Activated naive CD8-positive, alpha-beta T cell treated with anti-CD3 and anti-CD28 coated beads, Interleukin-2, amount 10 ng/mL, durations not matched to agents 7 days and 5 days (primary cell): ENCODE measurements at regions not wholly inside any gene's neighbourhood (a gene's known extent, or its start where the extent isn't known, plus 50 kb on each side); places are given as distances from the start of the nearest gene placed in this dataset.
"Not testable (repeated sequence)": the region's sequence is repeated elsewhere in the genome, so short reads cannot be mapped to it uniquely, and the experiment has no call there.

ENCODE experiments used
- ATAC-seq: fragments of 150-1000 bp; cut with Tn5 transposase; one replicate; pipeline ENCODE4 v1.10.0; 2021; ENCODE audit warnings: low read depth, moderate library complexity
- POLR2A ChIA-PET: fragments of 350-600 bp; sonication (Branson Sonifier 250); formaldehyde crosslinking; loops from one replicate; lab custom pipeline; 2021; ENCODE audit warnings: antibody characterized with exemption; lab: Charles Lee
- DNase-seq: peaks from one replicate; pipeline ENCODE4 v3.0.0; 2021
- H3K27ac Mint-ChIP-seq: one replicate; pipeline ENCODE4 v1.8.0; 2022; ENCODE audit warnings: mild to moderate bottlenecking, mixed read lengths
- H3K27me3 Mint-ChIP-seq: one replicate; pipeline ENCODE4 v1.8.0; 2022; ENCODE audit warnings: mild to moderate bottlenecking, moderate library complexity, mixed read lengths
- H3K36me3 Mint-ChIP-seq: one replicate; pipeline ENCODE4 v1.8.0; 2021; ENCODE audit warnings: mild to moderate bottlenecking, mixed read lengths
- H3K4me1 Mint-ChIP-seq: one replicate; pipeline ENCODE4 v1.8.0; 2021; ENCODE audit warnings: mixed read lengths
- H3K4me3 Mint-ChIP-seq: one replicate; pipeline ENCODE4 v1.8.0; 2022; ENCODE audit warnings: mild to moderate bottlenecking, moderate library complexity, mixed read lengths
- H3K9me3 Mint-ChIP-seq: one replicate; pipeline ENCODE4 v1.8.0; 2021; ENCODE audit warnings: mixed read lengths

DNA sequence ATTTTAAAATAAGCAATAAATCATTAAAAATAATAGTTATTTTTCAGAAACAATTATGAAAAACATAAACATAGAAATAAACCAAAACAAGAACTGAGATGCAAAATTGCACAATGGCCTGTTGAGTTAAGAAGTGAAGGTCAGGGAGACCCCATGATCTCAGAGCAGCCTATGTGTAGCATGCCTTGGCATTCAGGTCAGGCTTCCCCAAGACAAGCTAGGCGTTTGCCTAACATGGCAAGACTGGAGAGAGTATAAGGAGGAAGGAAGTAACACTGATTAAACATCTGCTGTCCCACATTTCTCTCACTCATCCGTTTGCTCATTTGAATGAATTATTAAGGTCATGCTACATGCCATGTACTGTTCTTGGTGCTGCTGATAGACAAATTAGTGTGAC, 291.8 kb downstream of the TSHZ3 start:
- POLR2A ChIA-PET, result no interaction called here
- Mint-ChIP-seq H3K4me1 (no peaks in the 10 kb centered on the region), H3K27me3 (no peaks in the 10 kb centered on the region), H3K36me3 (no peaks in the 10 kb centered on the region), H3K4me3 (no peak overlapping the region), H3K27ac (no peak overlapping the region), H3K9me3 (peaks cover 9% of the 10 kb centered on the region)
- DNase-seq, result no peak
- no peak for ATAC-seq

DNA sequence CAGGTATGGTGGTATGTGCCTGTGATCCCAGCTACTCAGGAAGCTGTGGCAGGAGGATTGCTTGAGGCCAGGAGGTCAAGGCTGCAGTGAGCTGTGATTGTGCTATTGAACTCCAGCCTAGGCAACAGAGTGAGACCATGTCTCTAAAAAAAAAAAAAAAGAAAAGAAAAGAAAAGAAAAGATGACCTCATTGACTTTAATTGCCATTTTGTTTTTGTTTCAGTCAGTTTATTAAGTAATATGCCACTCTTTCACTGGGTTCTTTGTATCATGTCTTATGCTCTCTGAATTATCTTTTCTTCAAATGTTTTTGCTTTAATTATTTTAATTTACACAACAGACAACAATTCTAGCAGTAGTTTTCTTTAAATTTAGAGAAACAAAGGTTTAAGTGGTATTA, 293.8 kb downstream of the TSHZ3 start:
- no peaks in the 10 kb centered on the region for H3K27me3 Mint-ChIP-seq
- no peak overlapping the region for H3K27ac Mint-ChIP-seq
- ATAC-seq (no peak), DNase-seq (no peak)
- H3K4me3 Mint-ChIP-seq, result no peak overlapping the region
- H3K9me3 Mint-ChIP-seq, result peaks cover 1% of the 10 kb centered on the region
- POLR2A ChIA-PET, result no interaction called here
- no peaks in the 10 kb centered on the region for H3K4me1 Mint-ChIP-seq
- H3K36me3 Mint-ChIP-seq, result no peaks in the 10 kb centered on the region

GRCh38 chr19:31054430-31054829, 294.8 kb downstream of the TSHZ3 start:
- H3K4me1 Mint-ChIP-seq, result no peaks in the 10 kb centered on the region
- no peaks in the 10 kb centered on the region for H3K27me3 Mint-ChIP-seq
- no peak for ATAC-seq
- no peaks in the 10 kb centered on the region for H3K9me3 Mint-ChIP-seq
- H3K36me3 Mint-ChIP-seq, result no peaks in the 10 kb centered on the region
- POLR2A ChIA-PET, result no interaction called here
- no peak for DNase-seq
- H3K4me3 Mint-ChIP-seq, result no peak overlapping the region
- H3K27ac Mint-ChIP-seq, result no peak overlapping the region

- ATAC-seq, result no peak
- H3K4me3 Mint-ChIP-seq, result no peak overlapping the region
- H3K27ac Mint-ChIP-seq, result no peak overlapping the region
Measured at GRCh38 chr19:31049431-31049830, 299.8 kb downstream of the TSHZ3 start.

DNA sequence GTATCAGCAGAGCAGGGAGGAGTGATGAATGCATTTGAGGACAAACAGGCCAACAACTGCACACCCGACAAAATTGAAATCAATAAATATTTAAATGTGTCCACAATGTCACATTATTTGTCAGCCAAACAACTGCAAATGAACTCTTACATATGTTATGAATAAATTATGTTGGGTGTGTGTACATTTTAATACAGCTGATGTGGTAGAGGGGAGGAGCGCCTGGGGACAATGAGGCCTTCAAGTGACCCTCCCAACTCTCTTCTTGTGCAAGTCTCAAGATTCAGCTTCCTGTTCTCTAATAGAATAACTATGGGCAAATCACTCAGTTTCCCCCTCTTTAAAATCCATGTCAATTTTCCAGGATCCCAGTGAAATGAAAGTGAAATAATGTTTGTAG, 303.2 kb downstream of the TSHZ3 start:
- H3K4me3 Mint-ChIP-seq, result no peak overlapping the region
- ATAC-seq (no peak), DNase-seq (no peak)
- POLR2A ChIA-PET, result no interaction called here
- H3K9me3 Mint-ChIP-seq, result no peaks in the 10 kb centered on the region
- no peaks in the 10 kb centered on the region for H3K4me1 Mint-ChIP-seq
- no peak overlapping the region for H3K27ac Mint-ChIP-seq
- H3K36me3 Mint-ChIP-seq, result no peaks in the 10 kb centered on the region
- H3K27me3 Mint-ChIP-seq, result peaks cover 3% of the 10 kb centered on the region

More at GRCh38 chr19:31049431-31049830, 299.8 kb downstream of the TSHZ3 start:
- no peaks in the 10 kb centered on the region for H3K9me3 Mint-ChIP-seq
- POLR2A ChIA-PET, result no interaction called here
- no peak for DNase-seq
- no peaks in the 10 kb centered on the region for H3K4me1 Mint-ChIP-seq
- peaks cover 3% of the 10 kb centered on the region for H3K27me3 Mint-ChIP-seq
- no peaks in the 10 kb centered on the region for H3K36me3 Mint-ChIP-seq

GRCh38 chr19:31041461-31041860, 307.8 kb downstream of the TSHZ3 start:
- DNase-seq (no peak), ATAC-seq (no peak)
- no peaks in the 10 kb centered on the region for H3K9me3 Mint-ChIP-seq
- H3K4me3 Mint-ChIP-seq, result no peak overlapping the region
- peaks cover 2% of the 10 kb centered on the region for H3K27me3 Mint-ChIP-seq
- POLR2A ChIA-PET, result no interaction called here
- no peaks in the 10 kb centered on the region for H3K36me3 Mint-ChIP-seq
- H3K4me1 Mint-ChIP-seq, result no peaks in the 10 kb centered on the region
- no peak overlapping the region for H3K27ac Mint-ChIP-seq

DNA sequence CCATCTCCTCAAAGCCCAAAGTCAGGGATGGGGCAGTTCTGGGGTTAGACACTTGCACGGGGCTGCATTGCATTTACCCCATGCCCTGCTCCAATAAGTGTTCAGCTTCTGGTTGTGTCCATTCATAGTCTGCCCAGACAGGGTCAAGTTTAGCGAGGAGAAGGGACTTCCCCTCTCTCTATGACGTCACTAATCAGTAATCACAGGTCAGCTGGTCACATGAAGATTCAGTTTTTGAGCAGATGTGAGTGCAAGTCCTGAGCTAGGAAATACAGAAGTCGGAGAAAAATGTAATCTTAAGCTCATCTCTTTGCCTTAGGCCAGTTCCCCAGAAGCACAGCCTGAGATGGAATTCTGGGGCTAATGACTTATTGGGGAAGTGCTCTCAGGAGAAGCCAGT, 310.1 kb downstream of the TSHZ3 start:
- no peak overlapping the region for H3K4me3 Mint-ChIP-seq
- ATAC-seq (no peak), DNase-seq (no peak)
- H3K4me1 Mint-ChIP-seq, result no peaks in the 10 kb centered on the region
- no peaks in the 10 kb centered on the region for H3K9me3 Mint-ChIP-seq
- H3K27me3 Mint-ChIP-seq, result peaks cover 4% of the 10 kb centered on the region
- H3K27ac Mint-ChIP-seq, result no peak overlapping the region
- POLR2A ChIA-PET, result no interaction called here
- H3K36me3 Mint-ChIP-seq, result no peaks in the 10 kb centered on the region

GRCh38 chr19:31037286-31037980, 311.8 kb downstream of the TSHZ3 start:
- Mint-ChIP-seq H3K27me3 (peaks cover 4% of the 10 kb centered on the region), H3K27ac (no peak overlapping the region), H3K4me1 (no peaks in the 10 kb centered on the region), H3K4me3 (no peak overlapping the region), H3K36me3 (no peaks in the 10 kb centered on the region), H3K9me3 (peaks cover 1% of the 10 kb centered on the region)
- ATAC-seq (no peak), DNase-seq (no peak)
- POLR2A ChIA-PET, result no interaction called here

- H3K9me3 Mint-ChIP-seq, H3K27me3 Mint-ChIP-seq, ATAC-seq, H3K36me3 Mint-ChIP-seq, POLR2A ChIA-PET, H3K4me3 Mint-ChIP-seq, H3K27ac Mint-ChIP-seq, DNase-seq, H3K4me1 Mint-ChIP-seq: not testable (repeated sequence)
Measured at GRCh38 chr19:31031455-31031854, 317.8 kb downstream of the TSHZ3 start.

DNA sequence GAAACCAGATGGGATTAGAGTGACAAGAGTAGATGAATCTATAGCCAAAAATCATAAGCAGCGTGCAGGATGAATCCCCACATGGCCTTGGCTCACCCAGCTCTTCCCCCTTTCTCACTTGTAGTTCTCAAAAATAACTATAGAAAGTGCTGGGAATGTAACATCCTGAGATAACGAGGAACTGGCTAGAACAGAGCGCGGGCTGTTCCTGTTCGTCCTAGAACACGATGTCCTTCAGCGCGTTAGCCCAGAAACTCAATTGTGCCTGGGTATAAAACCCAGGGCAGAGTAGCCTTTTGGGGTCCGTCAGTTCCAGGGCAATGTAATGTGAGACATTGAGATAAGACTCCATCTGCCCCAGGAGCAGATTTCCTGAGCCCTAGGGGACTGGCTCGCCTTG, 326.2 kb downstream of the TSHZ3 start:
- POLR2A ChIA-PET, result no interaction called here
- H3K27ac Mint-ChIP-seq, result no peak overlapping the region
- peaks cover 5% of the 10 kb centered on the region for H3K9me3 Mint-ChIP-seq
- DNase-seq (no peak), ATAC-seq (no peak)
- no peak overlapping the region for H3K4me3 Mint-ChIP-seq
- no peaks in the 10 kb centered on the region for H3K36me3 Mint-ChIP-seq
- no peaks in the 10 kb centered on the region for H3K4me1 Mint-ChIP-seq
- peaks cover 2% of the 10 kb centered on the region for H3K27me3 Mint-ChIP-seq

- no peak overlapping the region for H3K27ac Mint-ChIP-seq
- H3K9me3 Mint-ChIP-seq, result peaks cover 3% of the 10 kb centered on the region
- peaks cover 4% of the 10 kb centered on the region for H3K4me1 Mint-ChIP-seq
- H3K27me3 Mint-ChIP-seq, result no peaks in the 10 kb centered on the region
- ATAC-seq, result no peak
- POLR2A ChIA-PET, result no interaction called here
- no peak for DNase-seq
- no peaks in the 10 kb centered on the region for H3K36me3 Mint-ChIP-seq
- no peak overlapping the region for H3K4me3 Mint-ChIP-seq
Measured at GRCh38 chr19:31018936-31019335, 330.3 kb downstream of the TSHZ3 start.

DNA sequence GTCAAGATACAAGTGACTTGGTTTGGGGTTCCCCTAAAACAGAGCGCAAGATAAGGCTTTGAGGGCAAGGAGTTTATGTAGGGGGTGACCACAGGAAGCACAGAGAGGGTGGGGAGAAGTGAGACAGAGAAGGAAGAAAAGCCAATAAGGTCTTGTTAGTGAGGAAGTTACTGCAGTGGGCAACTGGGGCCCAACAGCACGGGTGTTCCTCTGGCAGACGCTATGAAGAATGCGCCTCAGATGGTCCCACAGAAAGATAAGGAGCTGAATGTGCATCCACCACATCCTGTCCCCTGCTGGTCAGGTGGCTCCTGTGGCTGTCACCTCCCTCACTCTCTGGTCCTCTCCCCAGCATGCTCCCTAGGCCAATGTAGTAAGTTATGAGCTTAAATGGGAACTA, 333.5 kb downstream of the TSHZ3 start:
- Mint-ChIP-seq H3K4me3 (no peak overlapping the region), H3K27ac (no peak overlapping the region), H3K27me3 (no peaks in the 10 kb centered on the region), H3K4me1 (peaks cover 4% of the 10 kb centered on the region), H3K9me3 (no peaks in the 10 kb centered on the region), H3K36me3 (no peaks in the 10 kb centered on the region)
- ATAC-seq, result no peak
- POLR2A ChIA-PET, result no interaction called here
- no peak for DNase-seq

- Mint-ChIP-seq H3K4me1 (peaks cover 4% of the 10 kb centered on the region), H3K4me3 (no peak overlapping the region), H3K9me3 (no peaks in the 10 kb centered on the region), H3K36me3 (no peaks in the 10 kb centered on the region), H3K27ac (no peak overlapping the region), H3K27me3 (no peaks in the 10 kb centered on the region)
- no peak for ATAC-seq
- DNase-seq, result no peak
- POLR2A ChIA-PET, result no interaction called here
Measured at GRCh38 chr19:31014668-31015067, 334.6 kb downstream of the TSHZ3 start.

GRCh38 chr19:31013384-31014020, 335.7 kb downstream of the TSHZ3 start:
- ATAC-seq (no peak), DNase-seq (no peak)
- H3K27ac Mint-ChIP-seq, result no peak overlapping the region
- no peak overlapping the region for H3K4me3 Mint-ChIP-seq
- H3K27me3 Mint-ChIP-seq, result no peaks in the 10 kb centered on the region
- POLR2A ChIA-PET, result no interaction called here
- peaks cover 4% of the 10 kb centered on the region for H3K4me1 Mint-ChIP-seq
- no peaks in the 10 kb centered on the region for H3K9me3 Mint-ChIP-seq
- no peaks in the 10 kb centered on the region for H3K36me3 Mint-ChIP-seq
